ENCODE measurements at regions not wholly inside any gene's neighbourhood (a gene's known extent, or its start where the extent isn't known, plus 50 kb on each side); places are given as distances from the start of the nearest gene placed in this dataset.

GRCh38 chr7:131130324-131130723 is 197.4 kb upstream of the MKLN1 start:
- no peak for DNase-seq (ENCODE audit: low read depth, low spot score)
- no peak overlapping the region for H3K4me3 ChIP-seq (ENCODE audit: low read depth, low read length)
- in situ Hi-C loops (cut with HindIII; ENCODE audit: low sequenced_read_pairs): no loop called here
- no peak for TF ChIP-seq CTCF (IDR thresholded peaks at IDR 0.05; ENCODE audit: low read depth, low read length)

GRCh38 chr7:131131012-131131745 is 196.5 kb upstream of the MKLN1 start:
- in situ Hi-C loops (cut with HindIII; ENCODE audit: low sequenced_read_pairs): no loop called here
- DNase-seq (ENCODE audit: low read depth, low spot score): no peak
- TF ChIP-seq CTCF (IDR thresholded peaks at IDR 0.05; ENCODE audit: low read depth, low read length): no peak
- H3K4me3 ChIP-seq (ENCODE audit: low read depth, low read length): no peak overlapping the region

GRCh38 chr7:131131746-131132431 is 195.8 kb upstream of the MKLN1 start:
- no peak for DNase-seq (ENCODE audit: low read depth, low spot score)
- in situ Hi-C loops (cut with HindIII; ENCODE audit: low sequenced_read_pairs): no loop called here
- H3K4me3 ChIP-seq (ENCODE audit: low read depth, low read length): no peak overlapping the region
- TF ChIP-seq CTCF (IDR thresholded peaks at IDR 0.05; ENCODE audit: low read depth, low read length): no peak

- no peak overlapping the region for H3K4me3 ChIP-seq (ENCODE audit: low read depth, low read length)
- no peak for DNase-seq (ENCODE audit: low read depth, low spot score)
- TF ChIP-seq CTCF (IDR thresholded peaks at IDR 0.05; ENCODE audit: low read depth, low read length): no peak
- in situ Hi-C loops (cut with HindIII; ENCODE audit: low sequenced_read_pairs): no loop called here
Observed at GRCh38 chr7:131139462-131139861, 188.2 kb upstream of the MKLN1 start.

- no peak for DNase-seq (ENCODE audit: low read depth, low spot score)
- no peak for TF ChIP-seq CTCF (IDR thresholded peaks at IDR 0.05; ENCODE audit: low read depth, low read length)
- H3K4me3 ChIP-seq (ENCODE audit: low read depth, low read length): no peak overlapping the region
- in situ Hi-C loops (cut with HindIII; ENCODE audit: low sequenced_read_pairs): no loop called here
Observed at GRCh38 chr7:131141443-131141967, 186.2 kb upstream of the MKLN1 start.

- DNase-seq (ENCODE audit: low read depth, low spot score): no peak
- no peak for TF ChIP-seq CTCF (IDR thresholded peaks at IDR 0.05; ENCODE audit: low read depth, low read length)
- in situ Hi-C loops (cut with HindIII; ENCODE audit: low sequenced_read_pairs): no loop called here
- H3K4me3 ChIP-seq (ENCODE audit: low read depth, low read length): no peak overlapping the region
Observed at GRCh38 chr7:131143869-131144268, 183.8 kb upstream of the MKLN1 start.
